HEK293 (cell line): ENCODE measurements at regions not wholly inside any gene's neighbourhood (a gene's known extent, or its start where the extent isn't known, plus 50 kb on each side); places are given as distances from the start of the nearest gene placed in this dataset.

Source experiments
- CTCF ChIA-PET: fragments of 350-600 bp; formaldehyde crosslinking; extraction: SDS; loops from one replicate; lab custom pipeline; 2021; ENCODE audit warnings: antibody characterized with exemption; lab: Yijun Ruan, JAX
- POLR2A ChIA-PET: fragments of 300-600 bp; formaldehyde crosslinking; extraction: SDS; loops from one replicate; lab custom pipeline; 2020; ENCODE audit warnings: antibody characterized with exemption, inconsistent platforms; lab: Yijun Ruan, JAX
- H3K27ac ChIP-seq: fragments of 200-500 bp; sonication (Bioruptor generic); 2 replicates; pipeline ENCODE4 v1.5.1; 2014; ENCODE audit warnings: low read depth, low read length, control low read depth, inconsistent platforms; ENCODE audit errors: extremely low read depth
- H3K36me3 ChIP-seq, 2 experiments: fragments of 200-500 bp in 1 of 2; sonication (Bioruptor generic) in 1 of 2; 1 replicate in 1 of 2; 2 replicates in 1 of 2; pipeline ENCODE4 v1.5.1; 2014 to 2017; ENCODE audit warnings: inconsistent platforms in 2 of 2, low read length in 2 of 2; ENCODE audit not compliant: control insufficient read depth in 2 of 2, insufficient read depth in 1 of 2
- H3K4me1 ChIP-seq: fragments of 200-500 bp; sonication (Bioruptor generic); 2 replicates; pipeline ENCODE4 v1.5.1; 2014; ENCODE audit warnings: mild to moderate bottlenecking, low read length, inconsistent platforms; ENCODE audit not compliant: control insufficient read depth, insufficient read depth
- H3K4me3 ChIP-seq: 2 replicates; pipeline ENCODE4 v1.5.1; 2011; ENCODE audit warnings: low read depth, mild to moderate bottlenecking, control low read depth, low read length, moderate library complexity
- H3K9me3 ChIP-seq: fragments of 200-500 bp; sonication (Bioruptor generic); 2 replicates; pipeline ENCODE4 v1.5.1; 2014; ENCODE audit warnings: low read depth, low read length, inconsistent platforms; ENCODE audit not compliant: control insufficient read depth, insufficient read depth
- HIC1 ChIP-seq: fragments of 450-650 bp; formaldehyde crosslinking; IDR thresholded peaks from 2 replicates; pipeline ENCODE4 v1.5.1; 2016; ENCODE audit warnings: missing biosample characterization, missing genetic modification characterization
- HOXA7 ChIP-seq: sonication (generic); formaldehyde crosslinking; IDR thresholded peaks from 2 replicates; pipeline ENCODE4 v1.8.1; 2022; ENCODE audit warnings: missing genetic modification reagents, borderline replicate concordance
- MYNN ChIP-seq: fragments of 450-650 bp; formaldehyde crosslinking; IDR thresholded peaks from 2 replicates; pipeline ENCODE4 v1.5.1; 2016; ENCODE audit warnings: missing biosample characterization, missing genetic modification characterization, borderline replicate concordance
- OSR2 ChIP-seq: fragments of 450-650 bp; formaldehyde crosslinking; IDR thresholded peaks from 2 replicates; pipeline ENCODE4 v1.5.1; 2016; ENCODE audit warnings: missing biosample characterization, missing genetic modification characterization
- PATZ1 ChIP-seq: fragments of 450-650 bp; formaldehyde crosslinking; IDR thresholded peaks from 2 replicates; pipeline ENCODE4 v1.5.1; 2016; ENCODE audit warnings: missing biosample characterization, missing genetic modification characterization
- REST ChIP-seq: fragments of 450-650 bp; formaldehyde crosslinking; IDR thresholded peaks from 2 replicates; pipeline ENCODE4 v1.5.1; 2016; ENCODE audit warnings: missing biosample characterization, missing genetic modification characterization
- SETDB1 ChIP-seq: IDR thresholded peaks from one replicate; pipeline ENCODE4 v1.6.1; 2017; ENCODE audit warnings: mild to moderate bottlenecking, low read length, moderate library complexity, mixed read lengths; ENCODE audit not compliant: insufficient read length
- ZBTB48 ChIP-seq: fragments of 450-650 bp; formaldehyde crosslinking; IDR thresholded peaks from 2 replicates; pipeline ENCODE4 v1.5.1; 2016; ENCODE audit warnings: missing biosample characterization, missing genetic modification characterization
- ZFP69B ChIP-seq: fragments of 450-650 bp; formaldehyde crosslinking; IDR thresholded peaks from 2 replicates; pipeline ENCODE4 v1.5.1; 2016; ENCODE audit warnings: missing biosample characterization, missing genetic modification characterization
- ZIC2 ChIP-seq: fragments of 450-650 bp; formaldehyde crosslinking; IDR thresholded peaks from 2 replicates; pipeline ENCODE4 v1.5.1; 2016; ENCODE audit warnings: missing biosample characterization, missing genetic modification characterization
- ZNF140 ChIP-seq: fragments of 450-650 bp; formaldehyde crosslinking; IDR thresholded peaks from 2 replicates; pipeline ENCODE4 v1.5.1; 2016; ENCODE audit warnings: missing biosample characterization, missing genetic modification characterization
- ZNF146 ChIP-seq: fragments of 450-650 bp; formaldehyde crosslinking; IDR thresholded peaks from 2 replicates; pipeline ENCODE4 v1.5.1; 2016; ENCODE audit warnings: missing biosample characterization, missing genetic modification characterization
- ZNF211 ChIP-seq: fragments of 450-650 bp; formaldehyde crosslinking; IDR thresholded peaks from 2 replicates; pipeline ENCODE4 v1.5.1; 2016; ENCODE audit warnings: low read depth, missing biosample characterization, missing genetic modification characterization
- ZNF223 ChIP-seq: fragments of 450-650 bp; formaldehyde crosslinking; IDR thresholded peaks from 2 replicates; pipeline ENCODE4 v1.5.1; 2016; ENCODE audit warnings: missing biosample characterization, missing genetic modification characterization
- ZNF23 ChIP-seq: fragments of 450-650 bp; formaldehyde crosslinking; IDR thresholded peaks from 2 replicates; pipeline ENCODE4 v1.5.1; 2016; ENCODE audit warnings: missing biosample characterization, missing genetic modification characterization, borderline replicate concordance
- ZNF266 ChIP-seq: fragments of 450-650 bp; formaldehyde crosslinking; IDR thresholded peaks from 2 replicates; pipeline ENCODE4 v1.5.1; 2016; ENCODE audit warnings: missing biosample characterization, missing genetic modification characterization, low read depth
- ZNF416 ChIP-seq: fragments of 450-650 bp; formaldehyde crosslinking; IDR thresholded peaks from 2 replicates; pipeline ENCODE4 v1.5.1; 2016; ENCODE audit warnings: missing biosample characterization, missing genetic modification characterization
- ZNF514 ChIP-seq: fragments of 450-650 bp; formaldehyde crosslinking; IDR thresholded peaks from 2 replicates; pipeline ENCODE4 v1.5.1; 2016; ENCODE audit warnings: missing biosample characterization, missing genetic modification characterization
- ZNF639 ChIP-seq: fragments of 450-650 bp; formaldehyde crosslinking; IDR thresholded peaks from 2 replicates; pipeline ENCODE4 v1.5.1; 2016; ENCODE audit warnings: missing biosample characterization, missing genetic modification characterization
- ZXDB ChIP-seq: fragments of 450-650 bp; formaldehyde crosslinking; IDR thresholded peaks from 2 replicates; pipeline ENCODE4 v1.5.1; 2016; ENCODE audit warnings: missing biosample characterization, missing genetic modification characterization

GRCh38 chr2:6526093-6526824 lies 339.4 kb downstream of the CMPK2 start:
- ChIA-PET POLR2A (no interaction called here), CTCF (interaction anchor here (0.6 to 1.8 kb wide), 6 partner anchors 173 to 444 kb away, joined by 3 to 5 read pairs (median 4); no protein-coding TSS in a partner anchor)
- no peak overlapping the region for H3K4me3 ChIP-seq
- no peak for TF ChIP-seq REST (tag by site-specific recombination)
- no peak for TF ChIP-seq PATZ1 (tag by site-specific recombination)
- no peak for TF ChIP-seq MYNN
- no peak for TF ChIP-seq ZBTB48 (tag by site-specific recombination)
- no peak for TF ChIP-seq ZNF23
- TF ChIP-seq ZNF140 (tag by site-specific recombination), result no peak
- no peak for TF ChIP-seq ZIC2
- no peak for TF ChIP-seq ZNF416 (tag by site-specific recombination)
- no peak for TF ChIP-seq ZNF639 (tag by site-specific recombination)
- TF ChIP-seq ZNF211, result no peak
- no peak for TF ChIP-seq ZNF146 (tag by site-specific recombination)
- TF ChIP-seq SETDB1, result no peak
- no peak for TF ChIP-seq ZFP69B (tag by site-specific recombination)
- TF ChIP-seq HOXA7, result no peak
- no peak for TF ChIP-seq ZXDB
- TF ChIP-seq OSR2 (tag by site-specific recombination), result no peak
- TF ChIP-seq HIC1, result no peak
- TF ChIP-seq ZNF223 (tag by site-specific recombination), result no peak
- TF ChIP-seq ZNF514 (tag by site-specific recombination), result no peak
- no peak for TF ChIP-seq ZNF266 (tag by site-specific recombination)
- H3K9me3 ChIP-seq, result no peaks in the 10 kb centered on the region
- H3K27ac ChIP-seq, result no peak overlapping the region
- no peaks in the 10 kb centered on the region for H3K36me3 ChIP-seq
- H3K4me1 ChIP-seq, result no peaks in the 10 kb centered on the region
